ENCODE measurements at regions not wholly inside any gene's neighbourhood (a gene's known extent, or its start where the extent isn't known, plus 50 kb on each side); places are given as distances from the start of the nearest gene placed in this dataset.

- TF ChIP-seq ZFX (IDR thresholded peaks at IDR 0.05): no peak
- no peak for TF ChIP-seq CTCF (conservative IDR thresholded peaks at IDR 0.05)
Observed at GRCh38 chr21:15119486-15119885, 54.7 kb upstream of the NRIP1 start.

GRCh38 chr21:15121097-15121654 is 56.4 kb upstream of the NRIP1 start:
- H3K27ac ChIP-seq: no peak overlapping the region
- TF ChIP-seq ZFX (IDR thresholded peaks at IDR 0.05) (no peak), CTCF (conservative IDR thresholded peaks at IDR 0.05) (no peak)

More at GRCh38 chr21:15119486-15119885, 54.7 kb upstream of the NRIP1 start:
- no peak overlapping the region for H3K27ac ChIP-seq

- H3K27ac ChIP-seq: no peak overlapping the region
Observed at GRCh38 chr21:15121655-15122120, 56.9 kb upstream of the NRIP1 start.

DNA sequence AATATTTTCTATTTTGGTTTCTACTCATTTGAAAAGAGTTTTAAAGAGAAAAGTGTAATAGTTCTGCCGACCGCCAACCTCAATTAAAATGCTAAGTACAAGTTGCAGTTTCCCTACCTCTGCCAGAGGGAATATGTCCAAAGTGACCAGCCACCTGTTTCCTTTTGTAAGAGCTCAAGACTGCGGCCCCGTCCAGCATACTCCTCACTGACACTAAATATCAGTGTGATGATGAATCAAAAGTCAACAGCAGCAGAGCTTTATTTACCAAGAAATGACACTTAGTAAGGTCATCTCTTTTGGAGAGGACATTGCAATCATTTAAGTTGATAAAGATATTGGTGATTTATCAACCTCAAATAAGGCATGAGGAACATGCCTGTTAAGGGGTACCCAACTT is 57.4 kb upstream of the NRIP1 start:
- H3K27ac ChIP-seq: no peak overlapping the region
- TF ChIP-seq CTCF (conservative IDR thresholded peaks at IDR 0.05) (no peak), ZFX (IDR thresholded peaks at IDR 0.05) (no peak)

More at GRCh38 chr21:15121655-15122120, 56.9 kb upstream of the NRIP1 start:
- TF ChIP-seq ZFX (IDR thresholded peaks at IDR 0.05) (no peak), CTCF (conservative IDR thresholded peaks at IDR 0.05) (no peak)

DNA sequence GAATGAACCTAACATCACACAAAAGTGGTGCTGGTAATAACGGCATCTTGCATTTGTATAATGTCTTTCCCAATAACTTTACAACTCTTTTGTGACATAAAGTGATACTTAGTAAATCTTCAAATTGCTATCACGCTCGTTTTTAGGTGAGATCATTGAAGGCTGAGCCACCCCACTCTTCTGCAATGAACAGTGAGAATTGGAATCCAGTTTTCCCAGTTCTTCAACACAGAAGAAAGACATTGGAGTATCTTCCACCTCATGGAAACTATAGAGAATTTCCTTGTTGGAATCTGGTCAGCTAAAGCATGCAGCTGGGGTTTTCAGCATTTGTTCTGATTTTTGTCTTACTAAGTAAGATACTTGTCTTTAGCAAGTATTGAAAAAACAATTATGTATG is 59.9 kb upstream of the NRIP1 start:
- H3K27ac ChIP-seq: no peak overlapping the region
- TF ChIP-seq ZFX (IDR thresholded peaks at IDR 0.05): no peak
- TF ChIP-seq CTCF (conservative IDR thresholded peaks at IDR 0.05): no peak

DNA sequence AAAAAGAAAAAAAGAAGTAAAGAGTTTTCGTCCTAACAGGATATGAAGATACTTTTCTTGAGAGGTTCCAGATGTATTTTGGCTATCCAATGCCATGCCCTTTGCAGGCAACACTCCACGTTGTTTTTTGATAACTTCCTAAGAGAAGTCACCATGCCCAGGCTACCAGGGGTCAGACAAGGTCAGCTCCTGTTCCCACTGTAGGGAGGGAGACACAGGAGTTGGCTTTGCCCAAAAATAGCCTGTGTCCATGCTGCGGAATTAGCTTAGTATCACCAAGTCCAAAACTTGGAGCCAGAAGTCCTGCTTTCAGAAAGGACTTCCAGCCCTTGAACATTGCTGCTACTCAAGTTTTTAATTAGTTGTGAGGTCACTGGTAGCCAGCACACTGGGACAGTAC is 62.1 kb upstream of the NRIP1 start:
- no peak overlapping the region for H3K27ac ChIP-seq
- TF ChIP-seq CTCF (conservative IDR thresholded peaks at IDR 0.05): no peak
- TF ChIP-seq ZFX (IDR thresholded peaks at IDR 0.05): no peak

GRCh38 chr21:15127437-15127836 is 62.6 kb upstream of the NRIP1 start:
- no peak overlapping the region for H3K27ac ChIP-seq
- TF ChIP-seq CTCF (conservative IDR thresholded peaks at IDR 0.05) (no peak), ZFX (IDR thresholded peaks at IDR 0.05) (no peak)

Measured in C4-2B (cell line).